Ishikawa (cell line): ENCODE measurements at regions not wholly inside any gene's neighbourhood (a gene's known extent, or its start where the extent isn't known, plus 50 kb on each side); places are given as distances from the start of the nearest gene placed in this dataset.

Experiments used
- CEBPB ChIP-seq: IDR thresholded peaks from 2 replicates; pipeline ENCODE4 v1.6.1; 2012
- CREB1 ChIP-seq: IDR thresholded peaks from 2 replicates; pipeline ENCODE4 v1.6.1; 2012; ENCODE audit warnings: low read depth
- EGR1 ChIP-seq: IDR thresholded peaks from 2 replicates; pipeline ENCODE4 v1.6.1; 2012
- EP300 ChIP-seq: IDR thresholded peaks from 2 replicates; pipeline ENCODE4 v1.6.1; 2012; ENCODE audit warnings: borderline replicate concordance
- FOXM1 ChIP-seq: IDR thresholded peaks from 2 replicates; pipeline ENCODE4 v1.6.1; 2012; ENCODE audit warnings: low read depth, borderline replicate concordance
- NFIC ChIP-seq: IDR thresholded peaks from 2 replicates; pipeline ENCODE4 v1.6.1; 2012
- RAD21 ChIP-seq: IDR thresholded peaks from 2 replicates; pipeline ENCODE4 v1.6.1; 2012; ENCODE audit warnings: low read depth
- TAF1 ChIP-seq: IDR thresholded peaks from 2 replicates; pipeline ENCODE4 v1.6.1; 2012; ENCODE audit warnings: low read depth, mild to moderate bottlenecking
- TCF12 ChIP-seq: IDR thresholded peaks from 2 replicates; pipeline ENCODE4 v1.6.1; 2012; ENCODE audit warnings: low read depth
- TEAD4 ChIP-seq: IDR thresholded peaks from 2 replicates; pipeline ENCODE4 v1.6.1; 2012
- YY1 ChIP-seq: IDR thresholded peaks from 2 replicates; pipeline ENCODE4 v1.6.1; 2012; ENCODE audit warnings: low read depth
- ZBTB7A ChIP-seq: IDR thresholded peaks from 2 replicates; pipeline ENCODE4 v1.6.1; 2012; ENCODE audit warnings: low read depth
- TF ChIP-seq, protein P1 (sequence below): IDR thresholded peaks from 2 replicates; pipeline ENCODE4 v1.6.1; 2012
- TF ChIP-seq, protein P2 (sequence below): IDR thresholded peaks from 2 replicates; pipeline ENCODE4 v1.6.1; 2012
- TF ChIP-seq, protein P3 (sequence below): IDR thresholded peaks from 2 replicates; pipeline ENCODE4 v1.6.1; 2012; ENCODE audit warnings: low read depth, mild to moderate bottlenecking

DNA sequence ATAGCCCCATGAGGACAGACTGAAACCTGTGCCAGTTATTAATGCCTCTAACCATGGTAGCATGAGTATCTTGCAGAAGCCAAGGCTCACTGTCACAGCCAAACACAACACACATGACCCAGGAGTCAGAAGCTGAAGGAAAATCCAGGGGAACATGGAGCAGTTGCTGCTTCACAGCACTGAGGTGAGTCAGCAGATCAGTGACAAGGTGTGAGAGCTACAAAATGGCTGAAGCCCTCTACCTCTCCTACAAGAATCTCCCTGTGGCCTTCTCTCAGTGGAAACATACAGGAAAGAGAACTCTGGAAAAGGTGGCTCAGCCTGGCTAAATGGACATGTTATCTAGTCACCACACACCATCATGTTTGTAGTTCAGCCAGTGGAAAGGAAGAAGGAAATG is 93.5 kb downstream of the NAB1 start:
- TF ChIP-seq NFIC, result no peak
- TF ChIP-seq, protein P1, sequence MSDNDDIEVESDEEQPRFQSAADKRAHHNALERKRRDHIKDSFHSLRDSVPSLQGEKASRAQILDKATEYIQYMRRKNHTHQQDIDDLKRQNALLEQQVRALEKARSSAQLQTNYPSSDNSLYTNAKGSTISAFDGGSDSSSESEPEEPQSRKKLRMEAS, result no peak

DNA sequence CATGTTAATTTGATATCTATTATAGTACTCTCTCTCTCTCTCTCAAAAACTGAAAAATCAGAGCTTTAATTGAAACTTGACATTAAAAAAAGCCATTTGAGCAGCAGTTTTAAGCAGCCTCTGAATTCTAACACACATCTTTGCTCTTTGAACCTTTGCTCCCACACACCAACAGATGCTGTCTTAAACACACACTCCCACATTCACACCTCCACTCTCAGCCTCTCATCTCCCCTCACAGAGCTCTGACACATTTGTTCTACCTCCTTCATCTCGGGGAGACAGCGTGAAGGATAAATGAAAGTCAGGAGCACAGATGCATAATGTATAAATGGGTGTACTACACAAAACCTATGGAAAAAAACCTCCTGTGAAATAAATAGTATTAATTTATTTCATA is 95.2 kb downstream of the NAB1 start:
- TF ChIP-seq TEAD4, result no peak
- TF ChIP-seq NFIC, result no peak
- TF ChIP-seq ZBTB7A, result no peak
- TF ChIP-seq TCF12, result no peak
- TF ChIP-seq, protein P2, sequence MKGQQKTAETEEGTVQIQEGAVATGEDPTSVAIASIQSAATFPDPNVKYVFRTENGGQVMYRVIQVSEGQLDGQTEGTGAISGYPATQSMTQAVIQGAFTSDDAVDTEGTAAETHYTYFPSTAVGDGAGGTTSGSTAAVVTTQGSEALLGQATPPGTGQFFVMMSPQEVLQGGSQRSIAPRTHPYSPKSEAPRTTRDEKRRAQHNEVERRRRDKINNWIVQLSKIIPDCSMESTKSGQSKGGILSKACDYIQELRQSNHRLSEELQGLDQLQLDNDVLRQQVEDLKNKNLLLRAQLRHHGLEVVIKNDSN, result no peak
- no peak for TF ChIP-seq TAF1
- TF ChIP-seq, protein P1, result no peak
- TF ChIP-seq CREB1, result no peak
- no peak for TF ChIP-seq EP300
- TF ChIP-seq YY1, result no peak
- no peak for TF ChIP-seq RAD21
- no peak for TF ChIP-seq CEBPB
- TF ChIP-seq, protein P3, sequence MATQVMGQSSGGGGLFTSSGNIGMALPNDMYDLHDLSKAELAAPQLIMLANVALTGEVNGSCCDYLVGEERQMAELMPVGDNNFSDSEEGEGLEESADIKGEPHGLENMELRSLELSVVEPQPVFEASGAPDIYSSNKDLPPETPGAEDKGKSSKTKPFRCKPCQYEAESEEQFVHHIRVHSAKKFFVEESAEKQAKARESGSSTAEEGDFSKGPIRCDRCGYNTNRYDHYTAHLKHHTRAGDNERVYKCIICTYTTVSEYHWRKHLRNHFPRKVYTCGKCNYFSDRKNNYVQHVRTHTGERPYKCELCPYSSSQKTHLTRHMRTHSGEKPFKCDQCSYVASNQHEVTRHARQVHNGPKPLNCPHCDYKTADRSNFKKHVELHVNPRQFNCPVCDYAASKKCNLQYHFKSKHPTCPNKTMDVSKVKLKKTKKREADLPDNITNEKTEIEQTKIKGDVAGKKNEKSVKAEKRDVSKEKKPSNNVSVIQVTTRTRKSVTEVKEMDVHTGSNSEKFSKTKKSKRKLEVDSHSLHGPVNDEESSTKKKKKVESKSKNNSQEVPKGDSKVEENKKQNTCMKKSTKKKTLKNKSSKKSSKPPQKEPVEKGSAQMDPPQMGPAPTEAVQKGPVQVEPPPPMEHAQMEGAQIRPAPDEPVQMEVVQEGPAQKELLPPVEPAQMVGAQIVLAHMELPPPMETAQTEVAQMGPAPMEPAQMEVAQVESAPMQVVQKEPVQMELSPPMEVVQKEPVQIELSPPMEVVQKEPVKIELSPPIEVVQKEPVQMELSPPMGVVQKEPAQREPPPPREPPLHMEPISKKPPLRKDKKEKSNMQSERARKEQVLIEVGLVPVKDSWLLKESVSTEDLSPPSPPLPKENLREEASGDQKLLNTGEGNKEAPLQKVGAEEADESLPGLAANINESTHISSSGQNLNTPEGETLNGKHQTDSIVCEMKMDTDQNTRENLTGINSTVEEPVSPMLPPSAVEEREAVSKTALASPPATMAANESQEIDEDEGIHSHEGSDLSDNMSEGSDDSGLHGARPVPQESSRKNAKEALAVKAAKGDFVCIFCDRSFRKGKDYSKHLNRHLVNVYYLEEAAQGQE, result no peak
- no peak for TF ChIP-seq EGR1
- no peak for TF ChIP-seq FOXM1

DNA sequence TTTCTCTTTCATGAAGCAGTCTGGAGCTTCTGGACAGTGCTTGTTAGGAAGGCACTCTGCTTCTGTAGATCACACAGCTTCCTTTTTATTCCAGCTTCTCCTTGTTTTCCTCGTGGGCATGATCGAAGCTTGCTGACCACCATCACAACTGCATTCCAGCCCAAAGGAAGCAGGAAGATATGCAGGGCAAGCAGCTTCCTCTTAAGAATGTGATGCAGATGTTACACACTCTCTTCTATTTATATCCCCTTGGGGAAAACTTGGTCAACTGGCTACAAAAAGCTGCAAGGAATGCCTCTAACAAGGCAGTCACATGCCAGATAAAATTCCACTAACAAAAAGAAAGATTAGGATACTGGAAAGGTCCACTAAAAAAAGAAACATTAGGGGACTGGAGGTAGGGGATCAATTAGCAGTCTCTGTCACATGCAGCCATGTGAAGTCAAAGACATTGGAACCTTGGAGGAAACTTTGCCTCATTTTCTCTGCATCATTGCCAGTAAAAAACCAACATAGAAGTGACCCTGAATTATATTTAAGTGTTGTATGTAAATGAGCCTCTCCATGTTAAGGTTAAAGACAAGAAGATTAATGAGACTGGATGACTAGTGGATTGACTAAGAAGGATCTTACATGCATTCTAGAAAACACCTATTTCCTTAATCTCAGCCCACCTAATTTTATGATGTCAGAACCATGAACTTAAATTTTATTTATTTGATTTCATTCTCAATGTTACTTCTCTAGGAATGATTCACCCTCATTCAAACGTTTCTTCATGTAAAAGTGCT is 98.3 kb downstream of the NAB1 start:
- no peak for TF ChIP-seq CREB1
- TF ChIP-seq, protein P1, result no peak
- TF ChIP-seq CEBPB, result no peak
- TF ChIP-seq NFIC, result no peak
- no peak for TF ChIP-seq TAF1
- TF ChIP-seq TCF12, result no peak
- no peak for TF ChIP-seq FOXM1
- TF ChIP-seq EGR1, result no peak
- no peak for TF ChIP-seq RAD21
- TF ChIP-seq, protein P3, result no peak
- TF ChIP-seq TEAD4, result no peak
- TF ChIP-seq ZBTB7A, result no peak
- no peak for TF ChIP-seq EP300
- no peak for TF ChIP-seq YY1
- TF ChIP-seq, protein P2, result no peak

DNA sequence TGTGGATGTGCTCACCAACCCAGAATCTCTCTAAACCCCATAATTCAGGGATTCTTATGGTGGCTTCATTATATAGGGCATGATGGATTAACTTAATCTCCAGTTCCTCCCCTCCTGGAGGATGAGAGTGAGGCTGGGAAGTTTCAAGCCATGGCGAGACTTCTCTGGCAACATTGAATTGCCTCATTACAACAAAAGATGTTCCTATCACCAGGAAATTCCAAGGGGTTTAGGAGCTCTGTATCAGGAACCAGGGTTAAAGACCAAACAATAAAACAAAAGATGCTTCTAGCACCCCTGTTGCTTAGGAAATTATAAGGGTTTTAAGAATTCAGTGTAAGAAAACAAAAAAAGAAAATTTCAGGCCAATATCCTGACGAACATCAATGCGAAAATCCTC is 100.1 kb downstream of the NAB1 start:
- TF ChIP-seq EGR1 (no peak), NFIC (no peak), CREB1 (no peak), TAF1 (no peak), EP300 (no peak), ZBTB7A (no peak), YY1 (no peak), FOXM1 (no peak), CEBPB (no peak), TCF12 (no peak), TEAD4 (no peak), RAD21 (no peak)
- TF ChIP-seq, protein P3, result no peak
- TF ChIP-seq, protein P1, result no peak
- TF ChIP-seq, protein P2, result no peak
